GM19023 (cell line): ENCODE measurements at regions not wholly inside any gene's neighbourhood (a gene's known extent, or its start where the extent isn't known, plus 50 kb on each side); places are given as distances from the start of the nearest gene placed in this dataset.

ENCODE experiments used
- ATAC-seq: cut with Tn5 transposase; IDR thresholded peaks from one replicate; pipeline ENCODE4 v1.9.1; 2021; ENCODE audit warnings: mild to moderate bottlenecking, moderate library complexity; ENCODE audit not compliant: unreplicated experiment

- ATAC-seq: no peak
These were observed 55.3 kb upstream of the ZFP42 start for GRCh38 chr4:187940299-187940698.

DNA sequence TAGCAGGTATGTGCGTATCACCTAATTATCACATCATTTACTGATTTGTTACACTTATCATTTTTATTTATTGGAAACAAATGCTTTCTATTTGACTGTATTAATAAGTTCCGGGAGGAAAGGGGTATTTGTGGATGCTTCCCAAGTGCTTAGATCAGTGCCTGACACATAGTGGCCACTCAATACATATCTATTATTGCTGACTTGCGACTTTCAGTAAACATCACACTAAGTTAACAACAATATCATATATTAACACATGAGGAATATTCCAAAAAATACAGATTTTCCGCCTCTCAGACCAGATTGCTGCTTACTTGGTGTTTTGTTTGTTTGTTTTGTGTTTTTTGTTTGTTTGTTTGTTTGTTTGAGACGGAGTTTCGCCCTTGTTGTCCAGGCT lies 52.6 kb upstream of the ZFP42 start:
- no peak for ATAC-seq

- no peak for ATAC-seq
These were observed 51.4 kb upstream of the ZFP42 start for GRCh38 chr4:187944179-187944578.
